ENCODE measurements at regions not wholly inside any gene's neighbourhood (a gene's known extent, or its start where the extent isn't known, plus 50 kb on each side); places are given as distances from the start of the nearest gene placed in this dataset.

DNA sequence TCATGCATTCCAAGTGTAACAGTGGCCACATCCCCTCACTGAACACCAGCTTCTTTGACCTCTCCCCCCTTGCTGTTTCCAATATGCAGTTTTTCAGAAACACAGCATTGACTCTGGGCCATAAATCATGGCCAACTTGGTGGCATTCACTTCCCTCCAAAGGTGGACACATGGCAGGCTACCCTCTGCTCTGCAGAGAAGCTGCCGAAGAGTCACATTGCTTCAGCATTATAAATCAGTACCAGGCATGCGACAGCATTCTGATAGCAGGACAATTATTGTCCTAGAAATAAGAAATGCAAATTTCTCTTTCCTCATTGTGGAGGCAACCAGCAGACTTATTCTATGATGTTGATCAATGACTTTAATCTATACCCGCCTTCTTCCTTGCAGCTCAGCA, 475.4 kb upstream of the GHITM start:
- Mint-ChIP-seq H3K27me3 (ENCODE audit: low read depth, unreplicated experiment) (no peaks in the 10 kb centered on the region), H3K27ac (ENCODE audit: unreplicated experiment) (no peak overlapping the region), H3K4me3 (ENCODE audit: unreplicated experiment) (no peak overlapping the region), H3K4me1 (ENCODE audit: low read depth, unreplicated experiment) (peaks cover 14% of the 10 kb centered on the region), H3K9me3 (ENCODE audit: unreplicated experiment) (peaks cover 4% of the 10 kb centered on the region), H3K36me3 (ENCODE audit: low read depth, unreplicated experiment) (no peaks in the 10 kb centered on the region)
- Histone ChIP-seq H3K79me2 (ENCODE audit: insufficient read depth, low read length) (no peaks in the 10 kb centered on the region), H4K20me1 (ENCODE audit: insufficient read depth, low read length) (no peaks in the 10 kb centered on the region), H3K4me3 (ENCODE audit: insufficient read depth, low read depth, low read length) (no peak overlapping the region), H3K9ac (ENCODE audit: low read length) (no peak overlapping the region), H3K27ac (ENCODE audit: low read depth, low read length) (no peak overlapping the region), H3K9me3 (ENCODE audit: insufficient read depth, low read depth, low read length) (no peaks in the 10 kb centered on the region), H2AFZ (ENCODE audit: low read depth, low read length) (no peak overlapping the region), H3K27me3 (ENCODE audit: insufficient read depth, low read length) (no peaks in the 10 kb centered on the region), H3K4me1 (ENCODE audit: insufficient read depth, low read length) (peaks cover 4% of the 10 kb centered on the region), H3K4me2 (ENCODE audit: low read length) (no peak overlapping the region), H3K36me3 (ENCODE audit: insufficient read depth, low read length) (no peaks in the 10 kb centered on the region)
- TF ChIP-seq, protein P1, sequence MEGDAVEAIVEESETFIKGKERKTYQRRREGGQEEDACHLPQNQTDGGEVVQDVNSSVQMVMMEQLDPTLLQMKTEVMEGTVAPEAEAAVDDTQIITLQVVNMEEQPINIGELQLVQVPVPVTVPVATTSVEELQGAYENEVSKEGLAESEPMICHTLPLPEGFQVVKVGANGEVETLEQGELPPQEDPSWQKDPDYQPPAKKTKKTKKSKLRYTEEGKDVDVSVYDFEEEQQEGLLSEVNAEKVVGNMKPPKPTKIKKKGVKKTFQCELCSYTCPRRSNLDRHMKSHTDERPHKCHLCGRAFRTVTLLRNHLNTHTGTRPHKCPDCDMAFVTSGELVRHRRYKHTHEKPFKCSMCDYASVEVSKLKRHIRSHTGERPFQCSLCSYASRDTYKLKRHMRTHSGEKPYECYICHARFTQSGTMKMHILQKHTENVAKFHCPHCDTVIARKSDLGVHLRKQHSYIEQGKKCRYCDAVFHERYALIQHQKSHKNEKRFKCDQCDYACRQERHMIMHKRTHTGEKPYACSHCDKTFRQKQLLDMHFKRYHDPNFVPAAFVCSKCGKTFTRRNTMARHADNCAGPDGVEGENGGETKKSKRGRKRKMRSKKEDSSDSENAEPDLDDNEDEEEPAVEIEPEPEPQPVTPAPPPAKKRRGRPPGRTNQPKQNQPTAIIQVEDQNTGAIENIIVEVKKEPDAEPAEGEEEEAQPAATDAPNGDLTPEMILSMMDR (IDR thresholded peaks at IDR 0.05; ENCODE audit: insufficient read depth, low read depth, low read length) = no peak
- no peak for TF ChIP-seq EZH2 (IDR thresholded peaks at IDR 0.05; ENCODE audit: insufficient read depth, low read length)
- no peak for DNase-seq (ENCODE audit: low read depth)
- no peak for FAIRE-seq

DNA sequence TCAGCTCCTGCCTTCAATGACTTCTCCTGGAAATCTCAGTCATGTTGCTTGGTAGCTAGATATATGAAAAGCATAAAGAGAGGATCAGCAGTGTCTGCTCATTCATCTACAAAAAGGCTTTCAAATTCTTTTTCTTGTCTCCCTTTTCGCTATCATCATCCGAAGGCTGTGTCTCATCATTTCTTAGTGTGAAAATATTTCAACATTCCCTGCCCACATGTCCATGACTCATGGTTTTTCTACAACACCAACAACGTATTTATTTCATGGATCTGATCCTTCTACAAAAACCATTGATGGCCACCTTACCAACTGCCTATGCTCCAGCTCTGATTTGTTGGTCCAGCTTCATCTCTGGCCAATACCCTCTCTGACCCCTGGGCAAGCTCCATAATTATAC, 472.5 kb upstream of the GHITM start:
- Histone ChIP-seq H3K36me3 (ENCODE audit: insufficient read depth, low read length) (no peaks in the 10 kb centered on the region), H3K27ac (ENCODE audit: low read depth, low read length) (no peak overlapping the region), H2AFZ (ENCODE audit: low read depth, low read length) (no peak overlapping the region), H3K27me3 (ENCODE audit: insufficient read depth, low read length) (no peaks in the 10 kb centered on the region), H3K9me3 (ENCODE audit: insufficient read depth, low read depth, low read length) (no peaks in the 10 kb centered on the region), H3K4me2 (ENCODE audit: low read length) (no peak overlapping the region), H3K9ac (ENCODE audit: low read length) (no peak overlapping the region), H3K4me1 (ENCODE audit: insufficient read depth, low read length) (peaks cover 4% of the 10 kb centered on the region), H3K4me3 (ENCODE audit: insufficient read depth, low read depth, low read length) (no peak overlapping the region), H3K79me2 (ENCODE audit: insufficient read depth, low read length) (no peaks in the 10 kb centered on the region), H4K20me1 (ENCODE audit: insufficient read depth, low read length) (no peaks in the 10 kb centered on the region)
- TF ChIP-seq, protein P1 (IDR thresholded peaks at IDR 0.05; ENCODE audit: insufficient read depth, low read depth, low read length) = no peak
- TF ChIP-seq EZH2 (IDR thresholded peaks at IDR 0.05; ENCODE audit: insufficient read depth, low read length) = no peak
- Mint-ChIP-seq H3K27ac (ENCODE audit: unreplicated experiment) (peak overlapping the region; percentile 83), H3K36me3 (ENCODE audit: low read depth, unreplicated experiment) (no peaks in the 10 kb centered on the region), H3K9me3 (ENCODE audit: unreplicated experiment) (peaks cover 3% of the 10 kb centered on the region), H3K4me3 (ENCODE audit: unreplicated experiment) (no peak overlapping the region), H3K4me1 (ENCODE audit: low read depth, unreplicated experiment) (peaks cover 11% of the 10 kb centered on the region), H3K27me3 (ENCODE audit: low read depth, unreplicated experiment) (no peaks in the 10 kb centered on the region)
- FAIRE-seq (no peak), DNase-seq (ENCODE audit: low read depth) (peak; percentile 58)

DNA sequence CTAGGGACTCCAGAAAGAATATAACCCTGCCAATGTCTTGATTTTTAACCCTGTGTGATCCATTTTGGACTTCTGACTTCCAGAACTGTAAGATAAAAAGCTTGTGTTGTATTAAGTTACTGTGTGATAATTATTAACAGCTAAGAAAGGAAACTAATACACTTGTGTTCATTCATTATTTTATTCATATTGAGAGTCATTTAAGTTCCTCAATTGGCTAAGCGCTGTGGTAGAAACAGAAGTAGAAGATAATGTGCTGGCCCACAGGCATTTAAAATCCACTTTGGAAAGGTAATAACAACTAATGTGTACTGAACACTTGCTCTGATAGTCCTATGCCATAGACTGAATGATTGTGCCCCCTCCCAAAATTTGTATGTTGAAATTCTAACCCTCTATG, 471.7 kb upstream of the GHITM start:
- H3K9me3 ChIP-seq (ENCODE audit: insufficient read depth, low read depth, low read length) = no peaks in the 10 kb centered on the region
- H3K27ac ChIP-seq (ENCODE audit: low read depth, low read length) = no peak overlapping the region
- Mint-ChIP-seq H3K27me3 (ENCODE audit: low read depth, unreplicated experiment) (no peaks in the 10 kb centered on the region), H3K4me1 (ENCODE audit: low read depth, unreplicated experiment) (peaks cover 11% of the 10 kb centered on the region), H3K36me3 (ENCODE audit: low read depth, unreplicated experiment) (no peaks in the 10 kb centered on the region), H3K27ac (ENCODE audit: unreplicated experiment) (no peak overlapping the region), H3K4me3 (ENCODE audit: unreplicated experiment) (no peak overlapping the region), H3K9me3 (ENCODE audit: unreplicated experiment) (no peaks in the 10 kb centered on the region)
- FAIRE-seq (no peak), DNase-seq (ENCODE audit: low read depth) (no peak)
- no peaks in the 10 kb centered on the region for H3K79me2 ChIP-seq (ENCODE audit: insufficient read depth, low read length)
- H3K4me2 ChIP-seq (ENCODE audit: low read length) = no peak overlapping the region
- no peak overlapping the region for H2AFZ ChIP-seq (ENCODE audit: low read depth, low read length)
- no peaks in the 10 kb centered on the region for H3K36me3 ChIP-seq (ENCODE audit: insufficient read depth, low read length)
- TF ChIP-seq EZH2 (IDR thresholded peaks at IDR 0.05; ENCODE audit: insufficient read depth, low read length) = no peak
- TF ChIP-seq, protein P1 (IDR thresholded peaks at IDR 0.05; ENCODE audit: insufficient read depth, low read depth, low read length) = no peak
- no peaks in the 10 kb centered on the region for H4K20me1 ChIP-seq (ENCODE audit: insufficient read depth, low read length)
- H3K4me1 ChIP-seq (ENCODE audit: insufficient read depth, low read length) = peaks cover 4% of the 10 kb centered on the region
- H3K27me3 ChIP-seq (ENCODE audit: insufficient read depth, low read length) = no peaks in the 10 kb centered on the region
- H3K4me3 ChIP-seq (ENCODE audit: insufficient read depth, low read depth, low read length) = no peak overlapping the region
- H3K9ac ChIP-seq (ENCODE audit: low read length) = no peak overlapping the region
